ENCODE measurements at regions not wholly inside any gene's neighbourhood (a gene's known extent, or its start where the extent isn't known, plus 50 kb on each side); places are given as distances from the start of the nearest gene placed in this dataset.

DNA sequence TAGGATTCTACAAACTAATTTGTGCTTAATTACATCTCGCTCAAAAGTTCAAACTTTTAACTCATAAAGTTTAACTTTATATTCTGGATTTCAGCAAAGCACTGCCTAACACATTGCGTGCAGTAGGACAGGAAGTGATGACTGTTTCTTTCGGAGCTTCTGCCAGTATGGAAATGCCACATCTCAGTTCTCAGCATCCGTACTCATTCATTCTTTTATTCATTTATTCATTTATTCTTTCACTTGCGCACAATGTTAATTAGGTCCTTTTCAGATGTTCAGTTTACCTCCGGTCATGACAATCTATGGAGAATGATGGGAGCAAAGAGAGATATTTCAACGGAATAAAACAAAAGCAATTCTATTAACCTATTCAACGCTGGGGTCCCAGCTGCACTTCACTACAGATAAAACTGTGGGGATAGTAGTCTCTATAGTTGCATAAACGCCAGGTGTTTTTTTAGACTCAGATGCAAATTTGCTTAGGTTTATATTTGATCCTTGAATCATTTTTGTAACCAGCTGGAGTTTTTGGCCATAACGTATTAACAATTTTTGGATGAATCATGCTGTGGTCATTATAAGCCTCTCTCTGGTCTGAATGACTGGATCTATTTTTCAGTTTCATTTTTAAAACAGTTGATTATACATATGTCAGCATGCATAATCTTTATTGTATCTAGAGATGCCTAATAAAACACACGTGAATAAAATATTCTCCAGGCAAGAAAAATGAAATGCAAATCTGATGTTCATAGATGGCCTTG lies 143.9 kb downstream of the KCNJ2 start:
- WGBS = 93% methylated on average over 11 of the region's 11 CpGs
- no peak for DNase-seq (ENCODE audit: low read depth in 6 of 9, low spot score in 9 of 9)
- no peaks in the 10 kb centered on the region for H3K27me3 ChIP-seq (ENCODE audit: control insufficient read depth in 2 of 2, insufficient read depth in 1 of 2, low read length in 1 of 2)

DNA sequence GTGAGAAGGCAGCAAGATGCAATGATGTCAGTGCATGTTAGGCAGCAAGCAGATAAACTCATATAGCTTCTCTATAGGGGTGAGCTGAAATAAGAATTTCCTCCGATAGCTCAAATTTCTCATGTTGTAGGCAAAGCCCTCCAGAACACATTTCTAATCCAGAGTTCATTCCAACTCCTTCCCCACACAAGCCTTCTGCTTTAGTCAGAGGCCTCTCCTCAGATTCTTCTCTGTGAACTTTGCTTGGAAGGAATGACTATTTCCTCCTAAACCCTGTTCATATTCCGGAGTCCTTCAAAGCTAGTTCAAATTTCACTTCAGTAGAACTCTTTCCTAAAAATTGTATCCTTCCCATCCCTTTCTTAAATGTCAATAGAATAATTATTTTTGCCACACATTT lies 144.8 kb downstream of the KCNJ2 start:
- Histone ChIP-seq H3K36me3 (ENCODE audit: control insufficient read depth in 2 of 2, insufficient read depth in 2 of 2, low read length in 1 of 2) (no peaks in the 10 kb centered on the region), H3K4me1 (ENCODE audit: control insufficient read depth in 2 of 2, insufficient read depth in 2 of 2, low read length in 2 of 2) (no peaks in the 10 kb centered on the region), H3K27ac (ENCODE audit: low read depth in 1 of 2, low read length in 1 of 2) (no peak overlapping the region), H3K4me3 (ENCODE audit: low read length in 2 of 2) (no peak overlapping the region), H3K27me3 (ENCODE audit: control insufficient read depth in 2 of 2, insufficient read depth in 1 of 2, low read length in 1 of 2) (no peaks in the 10 kb centered on the region), H3K9me3 (ENCODE audit: control insufficient read depth in 2 of 2, insufficient read depth in 1 of 2, low read length in 1 of 2) (no peaks in the 10 kb centered on the region)
- no peak for DNase-seq (ENCODE audit: low read depth in 6 of 9, low spot score in 9 of 9)
- WGBS = 98% methylated on average over 2 of the region's 2 CpGs

More for the DNA sequence above, 143.9 kb downstream of the KCNJ2 start:
- Histone ChIP-seq H3K4me3 (ENCODE audit: low read length in 2 of 2) (no peak overlapping the region), H3K9me3 (ENCODE audit: control insufficient read depth in 2 of 2, insufficient read depth in 1 of 2, low read length in 1 of 2) (no peaks in the 10 kb centered on the region), H3K27ac (ENCODE audit: low read depth in 1 of 2, low read length in 1 of 2) (no peak overlapping the region), H3K4me1 (ENCODE audit: control insufficient read depth in 2 of 2, insufficient read depth in 2 of 2, low read length in 2 of 2) (no peaks in the 10 kb centered on the region), H3K36me3 (ENCODE audit: control insufficient read depth in 2 of 2, insufficient read depth in 2 of 2, low read length in 1 of 2) (no peaks in the 10 kb centered on the region)

DNA sequence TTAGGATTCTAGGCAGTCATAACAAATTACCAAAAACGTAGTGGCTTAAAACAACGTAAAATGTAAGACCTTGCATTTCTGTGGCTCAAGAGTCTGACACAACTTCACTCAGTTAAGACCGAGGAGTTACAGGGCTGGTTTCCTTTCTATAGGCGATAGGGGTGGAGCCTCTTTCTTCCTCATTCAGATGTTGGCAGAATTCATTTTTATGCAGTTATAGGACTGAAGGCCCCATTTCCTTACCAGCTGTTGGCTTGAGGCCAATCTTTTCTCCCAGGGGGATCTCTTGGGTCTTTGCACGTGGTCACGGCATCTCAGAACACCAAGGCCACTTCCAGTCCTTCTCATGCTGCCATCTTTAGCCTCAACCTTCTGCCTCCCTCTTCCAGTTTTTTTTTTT lies 145.2 kb downstream of the KCNJ2 start:
- no peak for DNase-seq (ENCODE audit: low read depth in 6 of 9, low spot score in 9 of 9)
- WGBS = 53% methylated on average over 6 of the region's 6 CpGs
- no peaks in the 10 kb centered on the region for H3K27me3 ChIP-seq (ENCODE audit: control insufficient read depth in 2 of 2, insufficient read depth in 1 of 2, low read length in 1 of 2)
- no peak overlapping the region for H3K27ac ChIP-seq (ENCODE audit: low read depth in 1 of 2, low read length in 1 of 2)
- no peak overlapping the region for H3K4me3 ChIP-seq (ENCODE audit: low read length in 2 of 2)
- no peaks in the 10 kb centered on the region for H3K4me1 ChIP-seq (ENCODE audit: control insufficient read depth in 2 of 2, insufficient read depth in 2 of 2, low read length in 2 of 2)
- H3K9me3 ChIP-seq (ENCODE audit: control insufficient read depth in 2 of 2, insufficient read depth in 1 of 2, low read length in 1 of 2) = no peaks in the 10 kb centered on the region
- H3K36me3 ChIP-seq (ENCODE audit: control insufficient read depth in 2 of 2, insufficient read depth in 2 of 2, low read length in 1 of 2) = no peaks in the 10 kb centered on the region

DNA sequence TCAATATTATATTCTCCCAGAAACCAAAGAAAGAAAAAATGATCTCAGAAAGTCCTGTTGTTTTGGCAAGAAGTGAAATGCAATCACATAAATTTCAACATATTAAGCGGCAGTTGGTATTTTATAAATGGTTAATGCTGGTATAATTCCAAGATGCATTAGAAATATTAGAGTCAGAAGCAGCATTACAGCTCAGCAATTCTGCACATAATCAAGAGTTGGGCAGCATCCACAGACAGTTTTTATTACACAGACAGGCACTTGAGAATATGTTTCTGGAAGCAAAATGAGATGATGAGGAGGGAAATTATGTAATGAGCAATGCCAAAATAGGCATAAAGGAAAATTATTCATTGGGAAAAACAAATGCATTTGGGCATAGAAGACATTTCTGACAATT lies 148.1 kb downstream of the KCNJ2 start:
- no peaks in the 10 kb centered on the region for H3K27me3 ChIP-seq (ENCODE audit: control insufficient read depth in 2 of 2, insufficient read depth in 1 of 2, low read length in 1 of 2)
- no peak for DNase-seq (ENCODE audit: low read depth in 6 of 9, low spot score in 9 of 9)
- no peak overlapping the region for H3K4me3 ChIP-seq (ENCODE audit: low read length in 2 of 2)
- H3K9me3 ChIP-seq (ENCODE audit: control insufficient read depth in 2 of 2, insufficient read depth in 1 of 2, low read length in 1 of 2) = no peaks in the 10 kb centered on the region
- H3K4me1 ChIP-seq (ENCODE audit: control insufficient read depth in 2 of 2, insufficient read depth in 2 of 2, low read length in 2 of 2) = no peaks in the 10 kb centered on the region
- no peaks in the 10 kb centered on the region for H3K36me3 ChIP-seq (ENCODE audit: control insufficient read depth in 2 of 2, insufficient read depth in 2 of 2, low read length in 1 of 2)
- WGBS = 99% methylated on average over 1 of the region's 1 CpG
- no peak overlapping the region for H3K27ac ChIP-seq (ENCODE audit: low read depth in 1 of 2, low read length in 1 of 2)

DNA sequence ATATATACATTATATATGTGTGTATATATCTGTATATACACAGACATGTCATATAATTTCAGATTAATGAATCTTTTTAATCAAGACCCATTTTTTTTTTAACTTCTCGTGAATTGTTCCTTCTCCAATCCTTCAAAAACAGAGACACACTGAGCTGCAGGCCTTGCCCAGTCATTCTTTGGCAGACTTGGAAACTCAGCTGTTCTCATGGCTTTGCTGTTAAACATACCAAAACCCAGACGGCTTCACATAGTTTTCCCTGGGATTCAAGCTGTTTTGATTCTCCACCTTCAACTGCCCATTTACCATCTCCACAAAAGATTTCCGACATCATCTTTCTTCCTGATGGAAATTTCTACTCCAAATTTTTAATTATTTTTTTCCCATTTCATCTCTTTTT lies 148.7 kb downstream of the KCNJ2 start:
- Histone ChIP-seq H3K9me3 (ENCODE audit: control insufficient read depth in 2 of 2, insufficient read depth in 1 of 2, low read length in 1 of 2) (no peaks in the 10 kb centered on the region), H3K27ac (ENCODE audit: low read depth in 1 of 2, low read length in 1 of 2) (no peak overlapping the region), H3K27me3 (ENCODE audit: control insufficient read depth in 2 of 2, insufficient read depth in 1 of 2, low read length in 1 of 2) (no peaks in the 10 kb centered on the region), H3K36me3 (ENCODE audit: control insufficient read depth in 2 of 2, insufficient read depth in 2 of 2, low read length in 1 of 2) (no peaks in the 10 kb centered on the region), H3K4me3 (ENCODE audit: low read length in 2 of 2) (no peak overlapping the region), H3K4me1 (ENCODE audit: control insufficient read depth in 2 of 2, insufficient read depth in 2 of 2, low read length in 2 of 2) (no peaks in the 10 kb centered on the region)
- 95% methylated on average over 3 of the region's 3 CpGs for WGBS
- DNase-seq (ENCODE audit: low read depth in 6 of 9, low spot score in 9 of 9) = no peak

DNA sequence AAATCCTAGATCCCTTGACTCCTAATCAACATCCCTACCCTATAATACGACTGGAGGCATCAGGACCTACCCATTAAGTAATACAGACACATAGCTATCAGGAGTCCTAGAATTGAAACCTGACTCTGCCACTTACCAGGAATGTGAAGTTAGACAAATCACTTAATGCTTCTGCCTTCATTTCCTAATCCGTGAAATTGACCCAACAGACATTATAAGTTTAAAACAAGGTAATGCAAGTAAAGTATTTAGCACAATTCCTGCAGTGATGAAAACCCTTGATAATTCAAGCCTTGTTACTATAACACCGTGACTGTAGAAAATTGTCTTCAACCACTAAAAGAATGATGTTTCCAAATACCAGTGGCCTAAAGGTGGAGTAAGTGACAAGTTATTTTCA lies 150.2 kb downstream of the KCNJ2 start:
- WGBS = 90% methylated on average over 3 of the region's 3 CpGs
- no peak overlapping the region for H3K27ac ChIP-seq (ENCODE audit: low read depth in 1 of 2, low read length in 1 of 2)
- H3K36me3 ChIP-seq (ENCODE audit: control insufficient read depth in 2 of 2, insufficient read depth in 2 of 2, low read length in 1 of 2) = no peaks in the 10 kb centered on the region
- DNase-seq (ENCODE audit: low read depth in 6 of 9, low spot score in 9 of 9) = no peak
- H3K9me3 ChIP-seq (ENCODE audit: control insufficient read depth in 2 of 2, insufficient read depth in 1 of 2, low read length in 1 of 2) = no peaks in the 10 kb centered on the region
- no peaks in the 10 kb centered on the region for H3K4me1 ChIP-seq (ENCODE audit: control insufficient read depth in 2 of 2, insufficient read depth in 2 of 2, low read length in 2 of 2)
- no peaks in the 10 kb centered on the region for H3K27me3 ChIP-seq (ENCODE audit: control insufficient read depth in 2 of 2, insufficient read depth in 1 of 2, low read length in 1 of 2)
- no peak overlapping the region for H3K4me3 ChIP-seq (ENCODE audit: low read length in 2 of 2)

DNA sequence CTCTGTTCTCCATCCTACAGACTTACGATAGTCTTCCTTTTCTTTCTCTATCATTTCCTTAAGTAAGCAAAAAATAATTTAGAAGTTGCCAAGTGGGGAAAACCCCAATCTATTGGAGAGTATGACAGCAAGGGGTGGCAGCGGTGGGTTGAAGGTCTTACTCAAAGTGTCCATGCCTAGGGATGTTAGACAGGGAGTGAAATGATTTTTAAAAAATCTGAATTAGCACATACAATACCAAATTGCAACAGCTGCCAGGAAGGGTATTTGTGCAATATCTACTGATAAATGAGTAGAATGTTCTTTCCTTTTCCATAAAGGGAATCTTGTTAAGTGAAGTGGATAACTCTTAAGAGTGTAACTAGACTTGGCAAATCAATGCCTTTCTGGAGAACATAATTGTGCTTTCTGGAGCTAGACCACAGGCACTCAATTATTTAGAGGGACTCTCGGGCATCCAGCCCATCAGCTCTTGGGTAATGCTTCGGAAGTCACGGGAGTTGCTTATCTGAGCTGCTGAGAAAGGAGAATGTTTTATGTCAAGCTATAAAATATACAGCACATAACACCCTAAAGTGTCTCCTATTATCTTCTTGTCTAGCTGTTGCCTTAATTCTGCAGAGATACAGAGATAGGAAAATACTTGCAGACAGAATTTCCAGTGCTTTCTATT lies 151.5 kb downstream of the KCNJ2 start:
- WGBS = 90% methylated on average over 5 of the region's 5 CpGs
- Histone ChIP-seq H3K9me3 (ENCODE audit: control insufficient read depth in 2 of 2, insufficient read depth in 1 of 2, low read length in 1 of 2) (no peaks in the 10 kb centered on the region), H3K36me3 (ENCODE audit: control insufficient read depth in 2 of 2, insufficient read depth in 2 of 2, low read length in 1 of 2) (no peaks in the 10 kb centered on the region), H3K27ac (ENCODE audit: low read depth in 1 of 2, low read length in 1 of 2) (no peak overlapping the region), H3K4me1 (ENCODE audit: control insufficient read depth in 2 of 2, insufficient read depth in 2 of 2, low read length in 2 of 2) (no peaks in the 10 kb centered on the region), H3K27me3 (ENCODE audit: control insufficient read depth in 2 of 2, insufficient read depth in 1 of 2, low read length in 1 of 2) (no peaks in the 10 kb centered on the region), H3K4me3 (ENCODE audit: low read length in 2 of 2) (no peak overlapping the region)
- DNase-seq (ENCODE audit: low read depth in 6 of 9, low spot score in 9 of 9) = no peak

DNA sequence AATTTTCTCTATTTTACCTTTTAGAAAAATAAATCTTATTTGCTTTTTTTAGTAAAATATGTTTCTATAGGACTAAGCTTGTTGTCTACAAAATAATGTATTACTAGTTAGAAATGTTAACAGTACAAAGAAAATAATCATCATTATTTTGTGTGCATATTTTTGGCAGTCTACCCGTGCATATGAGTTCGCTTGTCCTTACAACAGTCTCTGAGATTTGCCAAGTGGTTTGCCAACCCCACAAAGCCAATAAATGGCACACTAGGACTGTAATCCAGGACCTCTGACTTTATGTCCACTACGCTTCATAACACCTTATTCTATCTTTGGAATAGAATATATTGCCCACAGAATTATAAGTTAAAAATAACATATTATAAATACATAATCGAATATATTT lies 152.0 kb downstream of the KCNJ2 start:
- H3K36me3 ChIP-seq (ENCODE audit: control insufficient read depth in 2 of 2, insufficient read depth in 2 of 2, low read length in 1 of 2) = no peaks in the 10 kb centered on the region
- H3K9me3 ChIP-seq (ENCODE audit: control insufficient read depth in 2 of 2, insufficient read depth in 1 of 2, low read length in 1 of 2) = no peaks in the 10 kb centered on the region
- WGBS = 96% methylated on average over 4 of the region's 4 CpGs
- DNase-seq (ENCODE audit: low read depth in 6 of 9, low spot score in 9 of 9) = no peak
- H3K27ac ChIP-seq (ENCODE audit: low read depth in 1 of 2, low read length in 1 of 2) = no peak overlapping the region
- no peaks in the 10 kb centered on the region for H3K4me1 ChIP-seq (ENCODE audit: control insufficient read depth in 2 of 2, insufficient read depth in 2 of 2, low read length in 2 of 2)
- no peak overlapping the region for H3K4me3 ChIP-seq (ENCODE audit: low read length in 2 of 2)
- no peaks in the 10 kb centered on the region for H3K27me3 ChIP-seq (ENCODE audit: control insufficient read depth in 2 of 2, insufficient read depth in 1 of 2, low read length in 1 of 2)

DNA sequence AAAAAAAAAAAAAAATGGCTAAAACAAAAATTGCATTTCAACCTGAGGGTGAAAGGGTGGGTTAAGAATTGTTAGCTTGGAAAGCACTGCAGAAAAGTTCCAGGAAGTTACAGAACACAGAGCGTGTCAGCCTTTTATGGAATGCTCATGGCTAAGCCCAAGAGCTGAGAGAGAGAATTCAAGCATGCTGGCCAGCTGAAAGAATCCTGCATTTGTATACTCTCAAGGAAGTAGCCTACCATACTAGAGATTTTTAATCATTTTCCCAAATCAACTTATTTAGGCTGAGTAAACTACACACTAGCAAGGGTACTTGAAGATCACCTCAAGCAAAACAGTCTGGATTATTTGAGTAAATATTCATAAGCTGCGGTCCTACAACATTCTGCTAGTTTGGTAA lies 153.9 kb downstream of the KCNJ2 start:
- Histone ChIP-seq H3K27me3 (ENCODE audit: control insufficient read depth in 2 of 2, insufficient read depth in 1 of 2, low read length in 1 of 2) (no peaks in the 10 kb centered on the region), H3K4me3 (ENCODE audit: low read length in 2 of 2) (no peak overlapping the region), H3K9me3 (ENCODE audit: control insufficient read depth in 2 of 2, insufficient read depth in 1 of 2, low read length in 1 of 2) (no peaks in the 10 kb centered on the region), H3K4me1 (ENCODE audit: control insufficient read depth in 2 of 2, insufficient read depth in 2 of 2, low read length in 2 of 2) (no peaks in the 10 kb centered on the region), H3K36me3 (ENCODE audit: control insufficient read depth in 2 of 2, insufficient read depth in 2 of 2, low read length in 1 of 2) (no peaks in the 10 kb centered on the region), H3K27ac (ENCODE audit: low read depth in 1 of 2, low read length in 1 of 2) (no peak overlapping the region)
- no peak for DNase-seq (ENCODE audit: low read depth in 6 of 9, low spot score in 9 of 9)
- 94% methylated on average over 2 of the region's 2 CpGs for WGBS
